ENCODE measurements at regions not wholly inside any gene's neighbourhood (a gene's known extent, or its start where the extent isn't known, plus 50 kb on each side); places are given as distances from the start of the nearest gene placed in this dataset.

GRCh38 chr22:46070803-46071450 is 79.4 kb upstream of the PPARA start:
- TF ChIP-seq POLR2A (IDR thresholded peaks at IDR 0.05), result peak; percentile 36 to 69
- TF ChIP-seq, protein P1, sequence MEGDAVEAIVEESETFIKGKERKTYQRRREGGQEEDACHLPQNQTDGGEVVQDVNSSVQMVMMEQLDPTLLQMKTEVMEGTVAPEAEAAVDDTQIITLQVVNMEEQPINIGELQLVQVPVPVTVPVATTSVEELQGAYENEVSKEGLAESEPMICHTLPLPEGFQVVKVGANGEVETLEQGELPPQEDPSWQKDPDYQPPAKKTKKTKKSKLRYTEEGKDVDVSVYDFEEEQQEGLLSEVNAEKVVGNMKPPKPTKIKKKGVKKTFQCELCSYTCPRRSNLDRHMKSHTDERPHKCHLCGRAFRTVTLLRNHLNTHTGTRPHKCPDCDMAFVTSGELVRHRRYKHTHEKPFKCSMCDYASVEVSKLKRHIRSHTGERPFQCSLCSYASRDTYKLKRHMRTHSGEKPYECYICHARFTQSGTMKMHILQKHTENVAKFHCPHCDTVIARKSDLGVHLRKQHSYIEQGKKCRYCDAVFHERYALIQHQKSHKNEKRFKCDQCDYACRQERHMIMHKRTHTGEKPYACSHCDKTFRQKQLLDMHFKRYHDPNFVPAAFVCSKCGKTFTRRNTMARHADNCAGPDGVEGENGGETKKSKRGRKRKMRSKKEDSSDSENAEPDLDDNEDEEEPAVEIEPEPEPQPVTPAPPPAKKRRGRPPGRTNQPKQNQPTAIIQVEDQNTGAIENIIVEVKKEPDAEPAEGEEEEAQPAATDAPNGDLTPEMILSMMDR (IDR thresholded peaks at IDR 0.05), result no peak
- no peak for TF ChIP-seq POLR2AphosphoS5 (IDR thresholded peaks at IDR 0.05)

Data from gastroesophageal sphincter (tissue), 3 donors.